Fibroblast of pulmonary artery (primary cell): ENCODE measurements at regions not wholly inside any gene's neighbourhood (a gene's known extent, or its start where the extent isn't known, plus 50 kb on each side); places are given as distances from the start of the nearest gene placed in this dataset.

Experiments
- DNase-seq: peaks from one replicate; pipeline ENCODE4 v3.0.0-alpha.2; 2010; ENCODE audit warnings: low read depth
- H3K4me3 ChIP-seq: replicated peaks from 2 replicates; pipeline ENCODE4 v1.5.1; 2011; ENCODE audit warnings: low read depth, mild to moderate bottlenecking, control low read depth, low read length, moderate library complexity
- CTCF ChIP-seq: IDR thresholded peaks from 2 replicates; pipeline ENCODE4 v1.5.1; 2011; ENCODE audit warnings: mild to moderate bottlenecking, control low read depth, low read length, inconsistent platforms; ENCODE audit errors: missing control alignments

GRCh38 chr16:62764572-62764971 lies 728.3 kb upstream of the CDH8 start:
- no peak for TF ChIP-seq CTCF

GRCh38 chr16:62760398-62760797 lies 724.2 kb upstream of the CDH8 start:
- no peak overlapping the region for H3K4me3 ChIP-seq
- DNase-seq, result no peak
- no peak for TF ChIP-seq CTCF

More at GRCh38 chr16:62764572-62764971, 728.3 kb upstream of the CDH8 start:
- H3K4me3 ChIP-seq, result no peak overlapping the region
- DNase-seq, result no peak

- DNase-seq, result no peak
- no peak for TF ChIP-seq CTCF
- no peak overlapping the region for H3K4me3 ChIP-seq
Measured at GRCh38 chr16:62755938-62756337, 719.7 kb upstream of the CDH8 start.

- TF ChIP-seq CTCF, result no peak
- H3K4me3 ChIP-seq, result no peak overlapping the region
- DNase-seq, result no peak
Measured at GRCh38 chr16:62752854-62753253, 716.6 kb upstream of the CDH8 start.

- no peak for DNase-seq
- H3K4me3 ChIP-seq, result no peak overlapping the region
- no peak for TF ChIP-seq CTCF
Measured at GRCh38 chr16:62751218-62751617, 715.0 kb upstream of the CDH8 start.

GRCh38 chr16:62741692-62742091 lies 705.5 kb upstream of the CDH8 start:
- no peak overlapping the region for H3K4me3 ChIP-seq
- no peak for TF ChIP-seq CTCF
- DNase-seq, result no peak

- no peak for TF ChIP-seq CTCF
- DNase-seq, result no peak
- H3K4me3 ChIP-seq, result no peak overlapping the region
Measured at GRCh38 chr16:62738666-62739460, 702.6 kb upstream of the CDH8 start.
